ENCODE measurements at regions not wholly inside any gene's neighbourhood (a gene's known extent, or its start where the extent isn't known, plus 50 kb on each side); places are given as distances from the start of the nearest gene placed in this dataset.
"Not testable (repeated sequence)": the region's sequence is repeated elsewhere in the genome, so short reads cannot be mapped to it uniquely, and the experiment has no call there.

DNA sequence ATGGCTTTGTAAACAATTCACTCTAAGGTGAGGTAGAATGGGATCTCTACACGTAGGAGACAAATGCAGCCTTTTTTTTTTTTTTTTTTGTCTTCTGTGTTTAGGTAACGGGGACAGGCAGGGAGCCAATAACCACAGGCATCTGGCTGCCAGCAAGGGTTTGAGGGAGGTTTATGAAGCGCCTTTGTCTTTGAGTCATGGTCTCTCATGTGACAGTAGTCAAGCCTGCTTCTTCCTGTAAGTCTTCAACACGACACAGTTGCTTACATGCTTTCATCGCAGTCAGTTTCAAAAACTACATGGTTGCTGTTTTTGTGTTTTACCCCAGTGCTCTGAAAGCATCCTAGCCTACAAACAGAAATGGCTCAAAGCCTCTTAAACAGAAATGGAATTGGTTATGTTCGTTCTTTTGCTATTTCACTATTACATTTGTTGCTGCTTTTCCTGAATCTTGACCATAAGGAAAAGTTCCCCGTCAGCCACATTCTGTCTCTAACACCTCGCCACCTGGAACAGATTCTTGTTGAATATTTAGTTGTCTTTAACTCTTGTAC lies 127.8 kb upstream of the METTL14 start:
- Histone ChIP-seq H3K27ac (ENCODE audit: low read length) (no peak overlapping the region), H2AFZ (ENCODE audit: low read length) (no peak overlapping the region), H3K4me1 (ENCODE audit: low read length) (no peaks in the 10 kb centered on the region), H3K4me3 (ENCODE audit: low read length) (no peak overlapping the region), H4K20me1 (ENCODE audit: insufficient read depth, low read length) (no peaks in the 10 kb centered on the region), H3K4me2 (ENCODE audit: low read depth, low read length) (no peak overlapping the region), H3F3A (ENCODE audit: insufficient read depth, low read length) (no peaks in the 10 kb centered on the region), H3K9me2 (replicated peaks; ENCODE audit: insufficient read depth, low read length) (no peaks in the 10 kb centered on the region), H3K9me3 (replicated peaks; ENCODE audit: insufficient read depth, low read length) (no peaks in the 10 kb centered on the region), H3K79me2 (ENCODE audit: low read length) (no peaks in the 10 kb centered on the region), H3K9ac (ENCODE audit: low read length) (no peak overlapping the region), H3K27me3 (replicated peaks; ENCODE audit: insufficient read depth, low read length) (no peaks in the 10 kb centered on the region), H3K36me3 (replicated peaks; ENCODE audit: insufficient read depth, low read length) (no peaks in the 10 kb centered on the region)
- TF ChIP-seq EZH2phosphoT487 (IDR thresholded peaks at IDR 0.05; ENCODE audit: low read length) (no peak), CTCF (IDR thresholded peaks at IDR 0.05; ENCODE audit: low read length) (no peak), EZH2 (optimal IDR thresholded peaks at IDR 0.05; ENCODE audit: low read depth, low read length) (no peak)
- DNase-seq = no peak

GRCh38 chr4:118558188-118558587 lies 127.0 kb upstream of the METTL14 start:
- H3K9ac ChIP-seq (ENCODE audit: low read length); H3K79me2 ChIP-seq (ENCODE audit: low read length); H3K4me1 ChIP-seq (ENCODE audit: low read length); DNase-seq; H3K4me2 ChIP-seq (ENCODE audit: low read depth, low read length); H2AFZ ChIP-seq (ENCODE audit: low read length); H3K36me3 ChIP-seq (replicated peaks; ENCODE audit: insufficient read depth, low read length); H3K4me3 ChIP-seq (ENCODE audit: low read length); H3F3A ChIP-seq (ENCODE audit: insufficient read depth, low read length); H3K27me3 ChIP-seq (replicated peaks; ENCODE audit: insufficient read depth, low read length); H3K27ac ChIP-seq (ENCODE audit: low read length); H3K9me2 ChIP-seq (replicated peaks; ENCODE audit: insufficient read depth, low read length); H4K20me1 ChIP-seq (ENCODE audit: insufficient read depth, low read length); H3K9me3 ChIP-seq (replicated peaks; ENCODE audit: insufficient read depth, low read length): not testable (repeated sequence)

DNA sequence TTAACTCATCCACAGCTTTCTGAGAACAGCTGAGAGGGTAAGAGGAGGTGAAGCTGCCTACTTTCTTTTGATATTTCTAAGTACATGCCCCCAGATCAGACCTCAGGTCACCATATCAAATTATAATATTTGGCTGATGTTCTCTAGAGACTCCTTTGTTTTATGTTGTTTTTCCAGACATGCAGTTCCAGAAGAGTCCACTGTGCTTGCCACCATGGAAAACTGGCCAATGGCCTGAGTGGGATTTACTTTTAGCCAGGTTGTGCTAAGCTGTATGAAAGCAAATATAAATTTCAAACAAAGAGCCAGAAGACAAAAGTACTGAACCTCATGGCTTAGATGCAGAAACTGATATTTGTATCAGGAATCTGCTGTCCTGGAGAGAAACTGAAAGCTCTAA lies 123.6 kb upstream of the METTL14 start:
- not testable (repeated sequence) for H2AFZ ChIP-seq (ENCODE audit: low read length); H3K27ac ChIP-seq (ENCODE audit: low read length); H3K4me1 ChIP-seq (ENCODE audit: low read length); H3K9ac ChIP-seq (ENCODE audit: low read length); DNase-seq; H3K4me3 ChIP-seq (ENCODE audit: low read length); H3K9me3 ChIP-seq (replicated peaks; ENCODE audit: insufficient read depth, low read length); H3K36me3 ChIP-seq (replicated peaks; ENCODE audit: insufficient read depth, low read length); H3K9me2 ChIP-seq (replicated peaks; ENCODE audit: insufficient read depth, low read length); H3K27me3 ChIP-seq (replicated peaks; ENCODE audit: insufficient read depth, low read length); H3K79me2 ChIP-seq (ENCODE audit: low read length); H3F3A ChIP-seq (ENCODE audit: insufficient read depth, low read length); H3K4me2 ChIP-seq (ENCODE audit: low read depth, low read length); H4K20me1 ChIP-seq (ENCODE audit: insufficient read depth, low read length)

- H3K4me2 ChIP-seq (ENCODE audit: low read depth, low read length); H2AFZ ChIP-seq (ENCODE audit: low read length); H3K9me2 ChIP-seq (replicated peaks; ENCODE audit: insufficient read depth, low read length); H3K4me3 ChIP-seq (ENCODE audit: low read length); H4K20me1 ChIP-seq (ENCODE audit: insufficient read depth, low read length); DNase-seq; H3K9me3 ChIP-seq (replicated peaks; ENCODE audit: insufficient read depth, low read length); H3K9ac ChIP-seq (ENCODE audit: low read length); H3K79me2 ChIP-seq (ENCODE audit: low read length); H3F3A ChIP-seq (ENCODE audit: insufficient read depth, low read length); H3K27me3 ChIP-seq (replicated peaks; ENCODE audit: insufficient read depth, low read length); H3K4me1 ChIP-seq (ENCODE audit: low read length); H3K36me3 ChIP-seq (replicated peaks; ENCODE audit: insufficient read depth, low read length); H3K27ac ChIP-seq (ENCODE audit: low read length): not testable (repeated sequence)
Observed at GRCh38 chr4:118566003-118566513, 119.1 kb upstream of the METTL14 start.

- not testable (repeated sequence) for H3K4me3 ChIP-seq (ENCODE audit: low read length); H3K9ac ChIP-seq (ENCODE audit: low read length); DNase-seq; H3K4me1 ChIP-seq (ENCODE audit: low read length); H3K36me3 ChIP-seq (replicated peaks; ENCODE audit: insufficient read depth, low read length); H4K20me1 ChIP-seq (ENCODE audit: insufficient read depth, low read length); H3K9me2 ChIP-seq (replicated peaks; ENCODE audit: insufficient read depth, low read length); H3F3A ChIP-seq (ENCODE audit: insufficient read depth, low read length); H3K9me3 ChIP-seq (replicated peaks; ENCODE audit: insufficient read depth, low read length); H3K27ac ChIP-seq (ENCODE audit: low read length); H2AFZ ChIP-seq (ENCODE audit: low read length); H3K4me2 ChIP-seq (ENCODE audit: low read depth, low read length); H3K27me3 ChIP-seq (replicated peaks; ENCODE audit: insufficient read depth, low read length); H3K79me2 ChIP-seq (ENCODE audit: low read length)
Observed at GRCh38 chr4:118572991-118573390, 112.2 kb upstream of the METTL14 start.

- not testable (repeated sequence) for H3K27me3 ChIP-seq (replicated peaks; ENCODE audit: insufficient read depth, low read length); H3K4me2 ChIP-seq (ENCODE audit: low read depth, low read length); H3F3A ChIP-seq (ENCODE audit: insufficient read depth, low read length); H3K4me3 ChIP-seq (ENCODE audit: low read length); H2AFZ ChIP-seq (ENCODE audit: low read length); H3K9ac ChIP-seq (ENCODE audit: low read length); H3K36me3 ChIP-seq (replicated peaks; ENCODE audit: insufficient read depth, low read length); H3K27ac ChIP-seq (ENCODE audit: low read length); H4K20me1 ChIP-seq (ENCODE audit: insufficient read depth, low read length); H3K9me2 ChIP-seq (replicated peaks; ENCODE audit: insufficient read depth, low read length); H3K79me2 ChIP-seq (ENCODE audit: low read length); DNase-seq; H3K4me1 ChIP-seq (ENCODE audit: low read length); H3K9me3 ChIP-seq (replicated peaks; ENCODE audit: insufficient read depth, low read length)
Observed at GRCh38 chr4:118574251-118574913, 110.8 kb upstream of the METTL14 start.

DNA sequence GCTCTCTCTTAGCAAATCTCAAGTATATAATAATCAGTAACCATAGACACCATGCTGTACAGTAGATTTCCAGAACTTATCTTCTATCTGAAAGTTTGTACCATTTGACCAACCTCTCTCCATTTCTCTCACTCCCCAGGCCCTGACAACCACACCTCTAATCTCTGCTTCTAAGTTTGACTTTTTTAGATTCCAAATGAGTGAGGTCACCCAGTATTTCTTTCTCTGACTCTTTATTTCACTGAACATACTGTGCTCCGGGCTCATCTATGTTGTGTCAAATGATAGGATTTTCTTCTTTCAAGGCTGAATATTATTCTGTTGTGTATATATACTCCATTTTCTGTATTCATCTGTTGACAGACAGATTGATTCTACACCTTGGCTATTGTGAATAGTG lies 110.1 kb upstream of the METTL14 start:
- not testable (repeated sequence) for H3K9me3 ChIP-seq (replicated peaks; ENCODE audit: insufficient read depth, low read length); H3K4me2 ChIP-seq (ENCODE audit: low read depth, low read length); H3K9me2 ChIP-seq (replicated peaks; ENCODE audit: insufficient read depth, low read length); H3K27me3 ChIP-seq (replicated peaks; ENCODE audit: insufficient read depth, low read length); H4K20me1 ChIP-seq (ENCODE audit: insufficient read depth, low read length); DNase-seq; H3K36me3 ChIP-seq (replicated peaks; ENCODE audit: insufficient read depth, low read length); H3K4me3 ChIP-seq (ENCODE audit: low read length); H2AFZ ChIP-seq (ENCODE audit: low read length); H3F3A ChIP-seq (ENCODE audit: insufficient read depth, low read length); H3K9ac ChIP-seq (ENCODE audit: low read length); H3K4me1 ChIP-seq (ENCODE audit: low read length); H3K79me2 ChIP-seq (ENCODE audit: low read length); H3K27ac ChIP-seq (ENCODE audit: low read length)
